ENCODE measurements at regions not wholly inside any gene's neighbourhood (a gene's known extent, or its start where the extent isn't known, plus 50 kb on each side); places are given as distances from the start of the nearest gene placed in this dataset.

- no peaks in the 10 kb centered on the region for H4K20me1 ChIP-seq (ENCODE audit: insufficient read depth, low read length)
- H3K4me2 ChIP-seq (ENCODE audit: low read length): no peak overlapping the region
- no peaks in the 10 kb centered on the region for H3K9me3 ChIP-seq (ENCODE audit: low read length)
- TF ChIP-seq EZH2 (IDR thresholded peaks at IDR 0.05; ENCODE audit: borderline replicate concordance, low read length) (no peak), CTCF (IDR thresholded peaks at IDR 0.05; ENCODE audit: low read length) (no peak)
- H3K27ac ChIP-seq (ENCODE audit: low read depth, low read length, poor library complexity, severe bottlenecking): no peak overlapping the region
- no peaks in the 10 kb centered on the region; the same call in 1 of the 2 replicates for H3K27me3 ChIP-seq (ENCODE audit: insufficient read depth, low read length)
- no peak overlapping the region for H3K9ac ChIP-seq (ENCODE audit: low read length)
- H3K79me2 ChIP-seq (ENCODE audit: insufficient read depth, low read length): no peaks in the 10 kb centered on the region
- no peaks in the 10 kb centered on the region for H3K36me3 ChIP-seq (ENCODE audit: insufficient read depth, low read length)
- H3K4me3 ChIP-seq (ENCODE audit: low read depth, low read length, poor library complexity, severe bottlenecking): no peak overlapping the region
- no peaks in the 10 kb centered on the region for H3K9me2 ChIP-seq (ENCODE audit: low read depth, low read length)
- H2AFZ ChIP-seq (ENCODE audit: low read length): no peak overlapping the region
- H3F3A ChIP-seq (ENCODE audit: insufficient read depth, low read length): no peaks in the 10 kb centered on the region
- no peaks in the 10 kb centered on the region for H3K4me1 ChIP-seq (ENCODE audit: insufficient read depth, low read length, severe bottlenecking)
These were observed 130.4 kb upstream of the CLINT1 start for GRCh38 chr5:157989296-157989695.

GRCh38 chr5:157987259-157987658, 128.3 kb upstream of the CLINT1 start:
- Histone ChIP-seq H3K9ac (ENCODE audit: low read length) (no peak overlapping the region), H3K9me2 (ENCODE audit: low read depth, low read length) (no peaks in the 10 kb centered on the region), H3K36me3 (ENCODE audit: insufficient read depth, low read length) (no peaks in the 10 kb centered on the region), H4K20me1 (ENCODE audit: insufficient read depth, low read length) (no peaks in the 10 kb centered on the region), H3K27me3 (ENCODE audit: insufficient read depth, low read length) (no peaks in the 10 kb centered on the region; the same call in 1 of the 2 replicates), H3K27ac (ENCODE audit: low read depth, low read length, poor library complexity, severe bottlenecking) (no peak overlapping the region), H3F3A (ENCODE audit: insufficient read depth, low read length) (no peaks in the 10 kb centered on the region), H2AFZ (ENCODE audit: low read length) (no peak overlapping the region), H3K9me3 (ENCODE audit: low read length) (no peaks in the 10 kb centered on the region), H3K4me2 (ENCODE audit: low read length) (no peak overlapping the region), H3K4me1 (ENCODE audit: insufficient read depth, low read length, severe bottlenecking) (no peaks in the 10 kb centered on the region), H3K4me3 (ENCODE audit: low read depth, low read length, poor library complexity, severe bottlenecking) (no peak overlapping the region), H3K79me2 (ENCODE audit: insufficient read depth, low read length) (no peaks in the 10 kb centered on the region)
- TF ChIP-seq EZH2 (IDR thresholded peaks at IDR 0.05; ENCODE audit: borderline replicate concordance, low read length): no peak
- TF ChIP-seq CTCF (IDR thresholded peaks at IDR 0.05; ENCODE audit: low read length): no peak

GRCh38 chr5:157986431-157986990, 127.6 kb upstream of the CLINT1 start:
- Histone ChIP-seq H3K79me2 (ENCODE audit: insufficient read depth, low read length) (no peaks in the 10 kb centered on the region), H3K27ac (ENCODE audit: low read depth, low read length, poor library complexity, severe bottlenecking) (no peak overlapping the region), H3K4me3 (ENCODE audit: low read depth, low read length, poor library complexity, severe bottlenecking) (no peak overlapping the region), H3K9ac (ENCODE audit: low read length) (no peak overlapping the region), H3K4me1 (ENCODE audit: insufficient read depth, low read length, severe bottlenecking) (no peaks in the 10 kb centered on the region), H2AFZ (ENCODE audit: low read length) (no peak overlapping the region), H3K27me3 (ENCODE audit: insufficient read depth, low read length) (no peaks in the 10 kb centered on the region; the same call in 1 of the 2 replicates), H3K9me3 (ENCODE audit: low read length) (no peaks in the 10 kb centered on the region), H3F3A (ENCODE audit: insufficient read depth, low read length) (no peaks in the 10 kb centered on the region), H4K20me1 (ENCODE audit: insufficient read depth, low read length) (no peaks in the 10 kb centered on the region), H3K4me2 (ENCODE audit: low read length) (no peak overlapping the region), H3K9me2 (ENCODE audit: low read depth, low read length) (no peaks in the 10 kb centered on the region), H3K36me3 (ENCODE audit: insufficient read depth, low read length) (no peaks in the 10 kb centered on the region)
- TF ChIP-seq EZH2 (IDR thresholded peaks at IDR 0.05; ENCODE audit: borderline replicate concordance, low read length) (no peak), CTCF (IDR thresholded peaks at IDR 0.05; ENCODE audit: low read length) (no peak)
